Mesendoderm (in vitro differentiated cells): ENCODE measurements at regions not wholly inside any gene's neighbourhood (a gene's known extent, or its start where the extent isn't known, plus 50 kb on each side); places are given as distances from the start of the nearest gene placed in this dataset.
"Not testable (repeated sequence)": the region's sequence is repeated elsewhere in the genome, so short reads cannot be mapped to it uniquely, and the experiment has no call there.

Source experiments
- DNase-seq: peaks from one replicate; pipeline ENCODE4 v3.0.0; 2013
- H2AK5ac ChIP-seq: 2 replicates; pipeline ENCODE4 v1.6.1; 2013; ENCODE audit warnings: low read length, inconsistent platforms
- H2BK120ac ChIP-seq: 2 replicates; pipeline ENCODE4 v1.6.1; 2013; ENCODE audit warnings: low read depth, mild to moderate bottlenecking, low read length, moderate library complexity, mixed read lengths
- H2BK15ac ChIP-seq: replicated peaks from 2 replicates; pipeline ENCODE4 v1.6.1; 2013; ENCODE audit warnings: low read depth, mild to moderate bottlenecking, moderate library complexity
- H2BK5ac ChIP-seq: 2 replicates; pipeline ENCODE4 v1.6.1; 2013; ENCODE audit warnings: low read length, inconsistent platforms
- H3K18ac ChIP-seq: 2 replicates; pipeline ENCODE4 v1.6.1; 2013; ENCODE audit warnings: mild to moderate bottlenecking, low read length, mixed read lengths
- H3K23ac ChIP-seq: one replicate; pipeline ENCODE4 v1.6.1; 2013; ENCODE audit warnings: low read length
- H3K27ac ChIP-seq: 2 replicates; pipeline ENCODE4 v1.5.1; 2013; ENCODE audit warnings: low read depth, mild to moderate bottlenecking, inconsistent platforms, low read length, moderate library complexity
- H3K27me3 ChIP-seq: 2 replicates; pipeline ENCODE4 v1.6.1; 2013; ENCODE audit warnings: low read length, control low read depth, mild to moderate bottlenecking, inconsistent platforms; ENCODE audit not compliant: insufficient read depth, poor library complexity
- H3K36me3 ChIP-seq: 2 replicates; pipeline ENCODE4 v1.6.1; 2013; ENCODE audit warnings: low read length, inconsistent platforms; ENCODE audit not compliant: control insufficient read depth, insufficient read depth
- H3K4ac ChIP-seq: one replicate; pipeline ENCODE4 v1.6.1; 2013; ENCODE audit warnings: low read depth, mild to moderate bottlenecking, low read length, moderate library complexity
- H3K4me1 ChIP-seq: 2 replicates; pipeline ENCODE4 v1.6.1; 2013; ENCODE audit warnings: low read depth, low read length, inconsistent platforms; ENCODE audit not compliant: control insufficient read depth
- H3K4me2 ChIP-seq: 2 replicates; pipeline ENCODE4 v1.6.1; 2013; ENCODE audit warnings: low read length
- H3K4me3 ChIP-seq: 2 replicates; pipeline ENCODE4 v1.5.1; 2013; ENCODE audit warnings: mild to moderate bottlenecking, low read length
- H3K56ac ChIP-seq: one replicate; pipeline ENCODE4 v1.6.1; 2013; ENCODE audit warnings: low read length
- H3K79me1 ChIP-seq: 2 replicates; pipeline ENCODE4 v1.6.1; 2013; ENCODE audit warnings: low read length, inconsistent platforms
- H3K79me2 ChIP-seq: 2 replicates; pipeline ENCODE4 v1.6.1; 2013; ENCODE audit warnings: mild to moderate bottlenecking, low read length; ENCODE audit not compliant: control insufficient read depth, insufficient read depth
- H3K9ac ChIP-seq: 2 replicates; pipeline ENCODE4 v1.6.1; 2013; ENCODE audit warnings: low read length, inconsistent platforms
- H4K5ac ChIP-seq: one replicate; pipeline ENCODE4 v1.6.1; 2013; ENCODE audit warnings: low read length
- H4K8ac ChIP-seq: one replicate; pipeline ENCODE4 v1.6.1; 2013; ENCODE audit warnings: low read depth, mild to moderate bottlenecking, control low read depth, low read length, moderate library complexity
- WGBS: extraction: QIAGEN DNeasy Blood & Tissue Kit; methylation state at CpG from one replicate; pipeline ENCODE4 v1.1.7; 2013; ENCODE audit warnings: low lambda C conversion rate, missing lambda C conversion rate; ENCODE audit not compliant: insufficient coverage; ENCODE audit errors: extremely low coverage; 5-methylcytosine and 5-hydroxymethylcytosine counted together

- WGBS = no CpG with 5 or more reads among the region's 4 CpGs
- H3K79me1 ChIP-seq = no peaks in the 10 kb centered on the region
These were observed 666.7 kb upstream of the RAG2 start for GRCh38 chr11:37264783-37265182.

DNA sequence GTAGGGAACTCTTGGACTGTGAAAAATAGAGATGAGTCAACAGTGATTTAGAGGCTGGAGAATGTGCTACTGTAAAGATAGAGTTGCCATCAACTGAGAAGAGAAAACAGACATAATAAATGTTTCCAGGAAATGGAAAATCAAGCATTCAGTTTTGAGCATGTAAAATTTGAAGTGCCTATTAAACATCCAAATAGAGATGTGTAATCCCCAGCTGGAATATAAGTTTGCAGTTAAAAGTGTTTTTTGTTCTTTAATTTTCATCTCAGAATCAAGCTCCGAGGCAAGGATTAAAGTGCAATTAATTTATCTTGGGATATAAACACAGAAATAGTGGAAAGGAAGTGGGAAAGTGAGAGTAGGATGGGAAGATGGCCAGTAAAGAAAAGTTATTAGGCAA, 666.0 kb upstream of the RAG2 start:
- Histone ChIP-seq H4K5ac (no peak overlapping the region), H3K23ac (no peak overlapping the region), H3K79me2 (no peaks in the 10 kb centered on the region), H3K27me3 (no peaks in the 10 kb centered on the region), H3K36me3 (no peaks in the 10 kb centered on the region), H4K8ac (no peak overlapping the region), H3K4me2 (no peak overlapping the region), H3K56ac (no peak overlapping the region), H3K4me1 (no peaks in the 10 kb centered on the region), H3K18ac (no peak overlapping the region), H3K4me3 (no peak overlapping the region), H2BK5ac (no peak overlapping the region), H3K79me1 (no peaks in the 10 kb centered on the region), H3K27ac (no peak overlapping the region), H3K9ac (no peak overlapping the region), H2BK15ac (no peak overlapping the region), H3K4ac (no peak overlapping the region), H2AK5ac (no peak overlapping the region), H2BK120ac (no peak overlapping the region)
- no peak for DNase-seq
- no CpG with 5 or more reads among the region's 1 CpG for WGBS

More at GRCh38 chr11:37264783-37265182, 666.7 kb upstream of the RAG2 start:
- Histone ChIP-seq H4K8ac (no peak overlapping the region), H3K18ac (no peak overlapping the region), H3K4ac (no peak overlapping the region), H3K23ac (no peak overlapping the region), H2BK15ac (no peak overlapping the region), H2AK5ac (no peak overlapping the region), H3K4me1 (no peaks in the 10 kb centered on the region), H3K4me2 (no peak overlapping the region), H3K27me3 (no peaks in the 10 kb centered on the region), H2BK5ac (no peak overlapping the region), H3K36me3 (no peaks in the 10 kb centered on the region), H3K27ac (no peak overlapping the region), H3K4me3 (no peak overlapping the region), H3K56ac (no peak overlapping the region), H3K9ac (no peak overlapping the region), H3K79me2 (no peaks in the 10 kb centered on the region), H2BK120ac (no peak overlapping the region), H4K5ac (no peak overlapping the region)
- no peak for DNase-seq

DNA sequence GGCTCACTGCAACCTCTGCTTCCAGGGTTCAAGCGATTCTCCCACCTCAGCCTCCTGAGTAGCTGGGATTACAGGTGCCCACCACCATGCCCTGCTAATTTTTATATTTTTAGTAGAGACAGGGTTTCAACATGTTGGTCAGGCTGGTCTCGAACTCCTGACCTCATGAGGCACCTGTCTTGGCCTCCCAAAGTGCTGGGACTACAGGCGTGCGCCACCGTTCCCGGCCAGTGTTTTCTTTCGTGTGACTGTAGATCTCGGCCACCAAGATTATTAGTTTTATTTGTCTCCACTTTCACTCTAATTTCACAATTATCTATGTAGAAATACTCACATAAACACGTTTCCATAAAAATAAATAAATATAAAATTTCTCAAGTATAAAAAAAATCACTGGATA, 665.4 kb upstream of the RAG2 start:
- not testable (repeated sequence) for DNase-seq, H4K8ac ChIP-seq, H3K56ac ChIP-seq, H3K18ac ChIP-seq, H3K79me2 ChIP-seq, H3K27me3 ChIP-seq, H4K5ac ChIP-seq, H2AK5ac ChIP-seq, H3K9ac ChIP-seq, H3K23ac ChIP-seq, H3K4me2 ChIP-seq, H2BK5ac ChIP-seq, H3K4me3 ChIP-seq, H3K79me1 ChIP-seq, H3K4me1 ChIP-seq, H3K4ac ChIP-seq, H3K27ac ChIP-seq, H3K36me3 ChIP-seq, H2BK120ac ChIP-seq, H2BK15ac ChIP-seq
- WGBS = 100% methylated on average over 1 of the region's 9 CpGs

GRCh38 chr11:37259734-37260133, 661.7 kb upstream of the RAG2 start:
- H3K27me3 ChIP-seq = no peaks in the 10 kb centered on the region
- H3K9ac ChIP-seq = no peak overlapping the region
- no peak overlapping the region for H3K23ac ChIP-seq
- no peak overlapping the region for H2BK120ac ChIP-seq
- no peak for DNase-seq
- H4K5ac ChIP-seq = no peak overlapping the region
- no peak overlapping the region for H3K4ac ChIP-seq
- no CpG with 5 or more reads among the region's 3 CpGs for WGBS
- no peak overlapping the region for H4K8ac ChIP-seq
- H3K79me2 ChIP-seq = no peaks in the 10 kb centered on the region
- H3K4me1 ChIP-seq = no peaks in the 10 kb centered on the region
- no peak overlapping the region for H3K18ac ChIP-seq
- no peaks in the 10 kb centered on the region for H3K79me1 ChIP-seq
- H3K27ac ChIP-seq = no peak overlapping the region
- no peak overlapping the region for H2BK15ac ChIP-seq
- H3K36me3 ChIP-seq = no peaks in the 10 kb centered on the region
- no peak overlapping the region for H3K4me2 ChIP-seq
- H2AK5ac ChIP-seq = no peak overlapping the region
- H3K56ac ChIP-seq = no peak overlapping the region
- H2BK5ac ChIP-seq = no peak overlapping the region
- H3K4me3 ChIP-seq = no peak overlapping the region

DNA sequence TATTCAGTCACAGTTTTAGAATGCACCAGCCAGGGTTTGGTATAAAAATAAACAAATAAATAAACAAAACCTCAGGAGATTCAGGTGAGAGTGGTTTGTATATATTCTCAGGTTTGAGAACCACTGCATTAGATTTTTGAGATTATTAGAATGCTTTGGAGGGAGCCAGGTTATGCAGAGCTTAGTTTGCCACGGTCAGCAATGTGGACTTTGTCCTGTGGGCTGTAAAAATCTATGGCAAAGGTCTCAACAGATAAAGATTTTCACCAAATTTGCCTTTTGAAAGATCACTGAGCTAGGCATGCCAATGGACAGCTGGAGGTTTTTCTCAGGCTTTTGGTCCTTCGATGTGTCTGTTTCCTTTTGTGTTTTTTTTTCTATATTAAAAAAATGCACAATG, 650.1 kb upstream of the RAG2 start:
- Histone ChIP-seq H3K23ac (no peak overlapping the region), H2BK5ac (no peak overlapping the region), H2BK15ac (no peak overlapping the region), H2AK5ac (no peak overlapping the region), H3K56ac (no peak overlapping the region), H3K27me3 (no peaks in the 10 kb centered on the region), H3K79me2 (no peaks in the 10 kb centered on the region), H3K4me2 (no peak overlapping the region), H3K79me1 (no peaks in the 10 kb centered on the region), H3K4me3 (no peak overlapping the region), H4K8ac (no peak overlapping the region), H3K4ac (no peak overlapping the region), H4K5ac (no peak overlapping the region), H3K36me3 (no peaks in the 10 kb centered on the region), H3K9ac (no peak overlapping the region), H2BK120ac (no peak overlapping the region), H3K4me1 (no peaks in the 10 kb centered on the region), H3K18ac (no peak overlapping the region), H3K27ac (no peak overlapping the region)
- WGBS = no CpG with 5 or more reads among the region's 2 CpGs
- DNase-seq = no peak

GRCh38 chr11:37246092-37246491, 648.1 kb upstream of the RAG2 start:
- DNase-seq = not testable (repeated sequence)
- no CpG with 5 or more reads among the region's 15 CpGs for WGBS

More at GRCh38 chr11:37246092-37246491, 648.1 kb upstream of the RAG2 start:
- H4K8ac ChIP-seq, H3K9ac ChIP-seq, H3K79me2 ChIP-seq, H3K56ac ChIP-seq, H3K4me1 ChIP-seq, H3K36me3 ChIP-seq, H3K4me3 ChIP-seq, H2BK15ac ChIP-seq, H3K79me1 ChIP-seq, H3K23ac ChIP-seq, H2BK120ac ChIP-seq, H4K5ac ChIP-seq, H2BK5ac ChIP-seq, H2AK5ac ChIP-seq, H3K4ac ChIP-seq, H3K27me3 ChIP-seq, H3K27ac ChIP-seq, H3K18ac ChIP-seq, H3K4me2 ChIP-seq: not testable (repeated sequence)
